Heart left ventricle (tissue), 16 donors: ENCODE measurements at regions not wholly inside any gene's neighbourhood (a gene's known extent, or its start where the extent isn't known, plus 50 kb on each side); places are given as distances from the start of the nearest gene placed in this dataset.
"Not testable (repeated sequence)": the region's sequence is repeated elsewhere in the genome, so short reads cannot be mapped to it uniquely, and the experiment has no call there.

Source experiments
- ATAC-seq, 4 donors: fragments of 200-7000 bp; cut with Tn5 transposase; one replicate each; pipeline ENCODE4 v1.9.1; 2020 to 2022; ENCODE audit warnings: moderate library complexity in 4 of 4, mild to moderate bottlenecking in 3 of 4, moderate number of reproducible peaks in 1 of 4
- DNase-seq, 5 donors: peaks; one replicate each; pipeline ENCODE4 v3.0.0-alpha.2; 2020
- H3K27ac ChIP-seq, 12 donors: fragments of 200-600 bp; sonication (generic) in 4 of 12; one replicate each; pipeline versions ENCODE4 v1.5.0 to v1.8.0; 2016 to 2022; ENCODE audit warnings: mild to moderate bottlenecking in 2 of 12
- H3K27me3 ChIP-seq, 9 donors: fragments of 200-600 bp; sonication (generic) in 2 of 9; one replicate each; pipeline versions ENCODE4 v1.5.1 to v1.8.0; 2016 to 2022; ENCODE audit warnings: mild to moderate bottlenecking in 3 of 9
- H3K36me3 ChIP-seq, 9 donors: fragments of 200-600 bp; sonication (generic) in 2 of 9; one replicate each; pipeline versions ENCODE4 v1.5.0 to v1.8.0; 2018 to 2022; ENCODE audit warnings: mild to moderate bottlenecking in 2 of 9
- H3K4me1 ChIP-seq, 12 donors: fragments of 200-600 bp; sonication (generic) in 4 of 12; one replicate each; pipeline versions ENCODE4 v1.5.0 to v1.8.0; 2016 to 2022; ENCODE audit warnings: mild to moderate bottlenecking in 3 of 12
- H3K4me3 ChIP-seq, 12 donors: fragments of 200-600 bp; sonication (generic) in 4 of 12; one replicate each; pipeline versions ENCODE4 v1.5.0 to v1.8.0; 2017 to 2022; ENCODE audit warnings: mild to moderate bottlenecking in 9 of 12, moderate library complexity in 4 of 12
- H3K9me3 ChIP-seq, 12 donors: fragments of 200-600 bp; sonication (generic) in 4 of 12; one replicate each; pipeline versions ENCODE4 v1.5.0 to v1.8.0; 2016 to 2022; ENCODE audit warnings: mild to moderate bottlenecking in 1 of 12
- POLR2A ChIP-seq, 2 donors: fragments of 450-650 bp; IDR thresholded peaks; one replicate each; pipeline ENCODE4 v1.6.1; 2017; ENCODE audit warnings: antibody characterized with exemption in 2 of 2, mild to moderate bottlenecking in 2 of 2, moderate library complexity in 2 of 2
- WGBS, 4 donors: extraction: QIAGEN DNeasy Blood & Tissue Kit in 2 of 4; methylation state at CpG; one replicate each; pipeline versions ENCODE4 v1.1.5 to v1.1.7; 2013 to 2018; 5-methylcytosine and 5-hydroxymethylcytosine counted together
- intact Hi-C, 10 donors: fragments of 100-400 bp; cut with DNase I; formaldehyde crosslinking; loops; one replicate each; pipeline versions ENCODE4 v1.11.1 to v1.14.2; 2022
- TF ChIP-seq, protein P1 (sequence below), 12 donors: fragments of 200-600 bp; sonication (generic) in 4 of 12; IDR thresholded peaks; one replicate each; pipeline versions ENCODE4 v1.5.0 to v1.8.0; 2018 to 2022; ENCODE audit warnings: antibody characterized with exemption in 12 of 12, mild to moderate bottlenecking in 5 of 12
- donor health status: ischemic (EF 13 %, LVEDD 7.1; RV severe dilation, severe dysfunction).
- donor health status: healthy with polysubstance abuse.
- donor health status: DM: no; HTN: yes; CAD: no.
- donor health status: DM: no; HTN: no; CAD: no.
- donor health status: ischemic (EF 25% LVEDD 6.9; RV normal size, moderate dysfunction).
- donor health status: ischemic (EF 25% LVEDD 5.7; RV mildly dilated, moderate dysfunction).
- donor health status: healthy.
- donor health status: DM: yes; HTN: yes; CAD: no.
- donor health status: ischemic (EF 35%, LVEDD 5.7; RV mildly dilated, moderate dysfunction).
- donor health status: nonischemic (EF 11% LVEDD 7.7; RV severe dilation, severe dysfunction).
- donor health status: DM: yes; HTN: yes; CAD: no.
- donor health status: PGD.
- donor health status: ischemic (EF 29% LVEDD 5.4; RV normal size, mild dysfunction).
- donor health status: nonischemic (EF 23%, LVEDD 6.1; RV moderate dilation, normal function).

DNA sequence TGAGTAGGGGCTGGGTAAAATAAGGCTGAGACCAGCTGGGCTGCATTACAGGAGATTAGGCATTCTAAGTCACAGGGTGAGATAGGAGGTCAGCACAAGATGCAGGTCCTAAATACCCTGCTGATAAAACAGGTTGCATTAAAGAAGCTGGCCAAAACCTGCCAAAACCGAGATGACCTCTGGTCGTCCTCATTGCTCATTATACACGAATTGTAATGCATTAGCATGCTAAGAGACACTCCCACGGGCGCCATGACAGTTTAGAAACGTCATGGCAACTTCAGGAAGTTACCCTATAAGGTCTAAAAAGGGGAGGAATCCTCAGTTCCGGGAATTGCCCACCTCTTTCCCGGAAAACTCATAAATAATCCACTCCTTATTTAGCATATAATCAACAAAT, 132.2 kb downstream of the ARL4C start:
- Histone ChIP-seq H3K4me1 (peaks cover 0 to 31% (median 0%) of the 10 kb centered on the region in 12 donors), H3K27ac (no peak overlapping the region), H3K27me3 (peaks cover 0 to 22% (median 0%) of the 10 kb centered on the region in 9 donors), H3K36me3 (no peaks in the 10 kb centered on the region), H3K9me3 (peaks cover 0 to under 1% (median 0%) of the 10 kb centered on the region in 12 donors), H3K4me3 (no peak overlapping the region)
- 47 to 54% (median 52%) methylated on average over 8 of the region's 8 CpGs for WGBS, 4 donors
- no peak for ATAC-seq
- intact Hi-C loops: no loop called here
- DNase-seq: no peak
- no peak for TF ChIP-seq POLR2A (IDR thresholded peaks at IDR 0.05)
- TF ChIP-seq, protein P1, sequence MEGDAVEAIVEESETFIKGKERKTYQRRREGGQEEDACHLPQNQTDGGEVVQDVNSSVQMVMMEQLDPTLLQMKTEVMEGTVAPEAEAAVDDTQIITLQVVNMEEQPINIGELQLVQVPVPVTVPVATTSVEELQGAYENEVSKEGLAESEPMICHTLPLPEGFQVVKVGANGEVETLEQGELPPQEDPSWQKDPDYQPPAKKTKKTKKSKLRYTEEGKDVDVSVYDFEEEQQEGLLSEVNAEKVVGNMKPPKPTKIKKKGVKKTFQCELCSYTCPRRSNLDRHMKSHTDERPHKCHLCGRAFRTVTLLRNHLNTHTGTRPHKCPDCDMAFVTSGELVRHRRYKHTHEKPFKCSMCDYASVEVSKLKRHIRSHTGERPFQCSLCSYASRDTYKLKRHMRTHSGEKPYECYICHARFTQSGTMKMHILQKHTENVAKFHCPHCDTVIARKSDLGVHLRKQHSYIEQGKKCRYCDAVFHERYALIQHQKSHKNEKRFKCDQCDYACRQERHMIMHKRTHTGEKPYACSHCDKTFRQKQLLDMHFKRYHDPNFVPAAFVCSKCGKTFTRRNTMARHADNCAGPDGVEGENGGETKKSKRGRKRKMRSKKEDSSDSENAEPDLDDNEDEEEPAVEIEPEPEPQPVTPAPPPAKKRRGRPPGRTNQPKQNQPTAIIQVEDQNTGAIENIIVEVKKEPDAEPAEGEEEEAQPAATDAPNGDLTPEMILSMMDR (IDR thresholded peaks at IDR 0.05): no peak

- H3K4me3 ChIP-seq: no peak overlapping the region
- TF ChIP-seq, protein P1 (IDR thresholded peaks at IDR 0.05): no peak
- TF ChIP-seq POLR2A (IDR thresholded peaks at IDR 0.05): no peak
- H3K4me1 ChIP-seq: peaks cover 0 to 28% (median 0%) of the 10 kb centered on the region in 12 donors
- DNase-seq (no peak), ATAC-seq (no peak)
- H3K9me3 ChIP-seq: peaks cover 0 to 9% (median 0%) of the 10 kb centered on the region in 12 donors
- H3K27me3 ChIP-seq: peaks cover 0 to 22% (median 0%) of the 10 kb centered on the region in 9 donors
- no peak overlapping the region for H3K27ac ChIP-seq
- 27 to 34% (median 33%) methylated on average over 9 to 10 of the region's 10 CpGs for WGBS, 4 donors
- intact Hi-C loops: no loop called here
- H3K36me3 ChIP-seq: no peaks in the 10 kb centered on the region
Observed at GRCh38 chr2:234363647-234364294, 133.1 kb downstream of the ARL4C start.

GRCh38 chr2:234363011-234363487, 133.8 kb downstream of the ARL4C start:
- Histone ChIP-seq H3K36me3 (no peaks in the 10 kb centered on the region), H3K9me3 (peaks cover 0 to 15% (median 0%) of the 10 kb centered on the region in 12 donors), H3K4me1 (peaks cover 0 to 21% (median 0%) of the 10 kb centered on the region in 12 donors), H3K27me3 (peaks cover 0 to 22% (median 0%) of the 10 kb centered on the region in 9 donors), H3K4me3 (no peak overlapping the region), H3K27ac (peak overlapping the region in 1 of 12 donors; percentile 26)
- intact Hi-C loops: no loop called here
- no peak for ATAC-seq
- WGBS, 4 donors: 21 to 25% (median 24%) methylated on average over 4 of the region's 4 CpGs
- TF ChIP-seq POLR2A (IDR thresholded peaks at IDR 0.05): no peak
- TF ChIP-seq, protein P1 (IDR thresholded peaks at IDR 0.05): no peak
- no peak for DNase-seq

DNA sequence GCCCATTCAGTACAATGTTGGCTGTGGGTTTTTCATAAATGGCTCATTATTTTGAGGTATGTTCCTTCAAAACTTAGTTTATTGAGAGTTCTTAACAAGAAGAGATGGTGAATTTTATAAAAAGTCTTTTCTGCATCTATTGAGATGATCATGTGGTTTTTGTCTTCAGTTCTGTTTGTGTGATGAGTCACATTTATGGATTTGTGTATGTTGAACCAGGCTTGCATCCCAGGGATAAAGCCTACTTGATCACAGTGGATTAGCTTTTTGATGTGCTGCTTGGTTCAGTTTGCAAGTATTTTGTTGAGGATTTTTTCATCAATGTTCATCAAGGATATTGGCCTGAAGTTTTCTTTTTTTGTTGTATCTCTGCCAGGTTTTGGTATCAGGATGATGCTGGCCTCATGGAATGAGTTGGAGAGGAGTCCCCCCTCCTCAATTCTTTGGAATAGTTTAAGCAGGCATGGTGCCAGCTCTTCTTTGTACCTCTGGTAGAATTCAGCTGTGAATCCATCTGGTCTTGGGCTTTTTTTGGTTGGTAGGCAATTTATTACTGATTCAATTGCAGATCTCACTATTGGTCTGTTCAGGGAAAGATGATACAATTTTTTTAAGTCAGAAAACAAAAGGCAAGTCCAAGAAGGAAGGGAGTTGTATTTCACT, 136.4 kb downstream of the ARL4C start:
- DNase-seq, H3K36me3 ChIP-seq, H3K4me1 ChIP-seq, H3K27ac ChIP-seq, intact Hi-C loops, H3K4me3 ChIP-seq, ATAC-seq: not testable (repeated sequence)
- Histone ChIP-seq H3K27me3 (peaks cover 0 to 24% (median 0%) of the 10 kb centered on the region in 9 donors), H3K9me3 (peaks cover 0 to 15% (median 0%) of the 10 kb centered on the region in 12 donors)
